ENCODE measurements at regions not wholly inside any gene's neighbourhood (a gene's known extent, or its start where the extent isn't known, plus 50 kb on each side); places are given as distances from the start of the nearest gene placed in this dataset.

DNA sequence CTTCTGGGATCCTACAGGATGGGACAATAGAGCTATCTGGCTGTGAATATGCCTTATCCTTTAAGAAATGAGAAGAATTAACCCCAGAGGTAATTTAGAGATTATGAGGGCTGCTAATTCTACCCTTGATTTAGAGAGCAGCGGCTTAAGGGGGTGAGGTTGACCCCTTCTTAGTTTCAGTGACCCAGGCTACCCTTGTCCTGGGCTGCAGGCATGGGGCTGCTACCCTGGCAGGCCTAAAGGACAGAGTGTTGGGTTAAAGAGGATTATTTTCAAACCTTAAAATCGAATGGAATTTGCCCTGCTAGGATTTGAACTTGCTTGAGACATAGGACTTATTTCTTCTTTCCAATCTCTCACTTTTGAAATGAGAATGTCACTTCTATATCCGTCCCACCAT is 1343.4 kb downstream of the HACE1 start:
- no peak for DNase-seq (ENCODE audit: low spot score)
- no peak overlapping the region for H3K27ac ChIP-seq (ENCODE audit: low read depth in 1 of 2, low read length in 2 of 2)
- H3K9me3 ChIP-seq (ENCODE audit: control insufficient read depth in 4 of 4, low read length in 3 of 4) = no peaks in the 10 kb centered on the region
- no peaks in the 10 kb centered on the region for H3K36me3 ChIP-seq (ENCODE audit: control insufficient read depth in 4 of 4, insufficient read depth in 3 of 4, low read depth in 1 of 4, low read length in 3 of 4)
- no peaks in the 10 kb centered on the region for H3K4me1 ChIP-seq (ENCODE audit: control insufficient read depth in 4 of 4, insufficient read depth in 4 of 4, low read length in 3 of 4)
- H3K9ac ChIP-seq (ENCODE audit: low read depth in 1 of 2, low read length in 2 of 2) = no peak overlapping the region
- no peak overlapping the region for H3K4me3 ChIP-seq (ENCODE audit: low read depth in 1 of 3, low read length in 3 of 3)
- H3K27me3 ChIP-seq (ENCODE audit: control insufficient read depth in 4 of 4, insufficient read depth in 4 of 4, low read length in 3 of 4) = no peaks in the 10 kb centered on the region
- 57% methylated on average over 3 of the region's 3 CpGs for WGBS
- TF ChIP-seq, protein P1, sequence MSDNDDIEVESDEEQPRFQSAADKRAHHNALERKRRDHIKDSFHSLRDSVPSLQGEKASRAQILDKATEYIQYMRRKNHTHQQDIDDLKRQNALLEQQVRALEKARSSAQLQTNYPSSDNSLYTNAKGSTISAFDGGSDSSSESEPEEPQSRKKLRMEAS (IDR thresholded peaks at IDR 0.05) = no peak
- TF ChIP-seq, protein P2, sequence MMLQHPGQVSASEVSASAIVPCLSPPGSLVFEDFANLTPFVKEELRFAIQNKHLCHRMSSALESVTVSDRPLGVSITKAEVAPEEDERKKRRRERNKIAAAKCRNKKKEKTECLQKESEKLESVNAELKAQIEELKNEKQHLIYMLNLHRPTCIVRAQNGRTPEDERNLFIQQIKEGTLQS (IDR thresholded peaks at IDR 0.05) = no peak
- TF ChIP-seq GABPA (IDR thresholded peaks at IDR 0.05 in 1 of 2, conservative IDR thresholded peaks at IDR 0.05 in 1 of 2) = no peak
- no peak for TF ChIP-seq NR2F2 (IDR thresholded peaks at IDR 0.05)
- TF ChIP-seq FOXA2 (IDR thresholded peaks at IDR 0.05) = no peak
- TF ChIP-seq REST (IDR thresholded peaks at IDR 0.05) = no peak
- TF ChIP-seq, protein P3, sequence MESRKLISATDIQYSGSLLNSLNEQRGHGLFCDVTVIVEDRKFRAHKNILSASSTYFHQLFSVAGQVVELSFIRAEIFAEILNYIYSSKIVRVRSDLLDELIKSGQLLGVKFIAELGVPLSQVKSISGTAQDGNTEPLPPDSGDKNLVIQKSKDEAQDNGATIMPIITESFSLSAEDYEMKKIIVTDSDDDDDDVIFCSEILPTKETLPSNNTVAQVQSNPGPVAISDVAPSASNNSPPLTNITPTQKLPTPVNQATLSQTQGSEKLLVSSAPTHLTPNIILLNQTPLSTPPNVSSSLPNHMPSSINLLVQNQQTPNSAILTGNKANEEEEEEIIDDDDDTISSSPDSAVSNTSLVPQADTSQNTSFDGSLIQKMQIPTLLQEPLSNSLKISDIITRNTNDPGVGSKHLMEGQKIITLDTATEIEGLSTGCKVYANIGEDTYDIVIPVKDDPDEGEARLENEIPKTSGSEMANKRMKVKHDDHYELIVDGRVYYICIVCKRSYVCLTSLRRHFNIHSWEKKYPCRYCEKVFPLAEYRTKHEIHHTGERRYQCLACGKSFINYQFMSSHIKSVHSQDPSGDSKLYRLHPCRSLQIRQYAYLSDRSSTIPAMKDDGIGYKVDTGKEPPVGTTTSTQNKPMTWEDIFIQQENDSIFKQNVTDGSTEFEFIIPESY (IDR thresholded peaks at IDR 0.05) = no peak
- TF ChIP-seq EGR1 (IDR thresholded peaks at IDR 0.05; ENCODE audit: low read depth in 2 of 2) = no peak
- TF ChIP-seq JUND (IDR thresholded peaks at IDR 0.05) = no peak
- no peak for TF ChIP-seq FOXA1 (IDR thresholded peaks at IDR 0.05)
- TF ChIP-seq YY1 (IDR thresholded peaks at IDR 0.05) = no peak
- no peak for TF ChIP-seq RAD21 (IDR thresholded peaks at IDR 0.05)
- no peak for TF ChIP-seq TAF1 (conservative IDR thresholded peaks at IDR 0.05)

GRCh38 chr6:103507052-103507451 is 1352.7 kb downstream of the HACE1 start:
- no peaks in the 10 kb centered on the region for H3K36me3 ChIP-seq (ENCODE audit: control insufficient read depth in 4 of 4, insufficient read depth in 3 of 4, low read depth in 1 of 4, low read length in 3 of 4)
- H3K27me3 ChIP-seq (ENCODE audit: control insufficient read depth in 4 of 4, insufficient read depth in 4 of 4, low read length in 3 of 4) = no peaks in the 10 kb centered on the region

More at GRCh38 chr6:103507052-103507451, 1352.7 kb downstream of the HACE1 start:
- no peak overlapping the region for H3K9ac ChIP-seq (ENCODE audit: low read depth in 1 of 2, low read length in 2 of 2)
- no peak overlapping the region for H3K27ac ChIP-seq (ENCODE audit: low read depth in 1 of 2, low read length in 2 of 2)
- H3K4me3 ChIP-seq (ENCODE audit: low read depth in 1 of 3, low read length in 3 of 3) = no peak overlapping the region
- H3K9me3 ChIP-seq (ENCODE audit: control insufficient read depth in 4 of 4, low read length in 3 of 4) = no peaks in the 10 kb centered on the region
- DNase-seq (ENCODE audit: low spot score) = no peak
- no peaks in the 10 kb centered on the region for H3K4me1 ChIP-seq (ENCODE audit: control insufficient read depth in 4 of 4, insufficient read depth in 4 of 4, low read length in 3 of 4)
- no peak for TF ChIP-seq JUND (IDR thresholded peaks at IDR 0.05)
- no peak for TF ChIP-seq SP1 (IDR thresholded peaks at IDR 0.05)
- TF ChIP-seq, protein P4, sequence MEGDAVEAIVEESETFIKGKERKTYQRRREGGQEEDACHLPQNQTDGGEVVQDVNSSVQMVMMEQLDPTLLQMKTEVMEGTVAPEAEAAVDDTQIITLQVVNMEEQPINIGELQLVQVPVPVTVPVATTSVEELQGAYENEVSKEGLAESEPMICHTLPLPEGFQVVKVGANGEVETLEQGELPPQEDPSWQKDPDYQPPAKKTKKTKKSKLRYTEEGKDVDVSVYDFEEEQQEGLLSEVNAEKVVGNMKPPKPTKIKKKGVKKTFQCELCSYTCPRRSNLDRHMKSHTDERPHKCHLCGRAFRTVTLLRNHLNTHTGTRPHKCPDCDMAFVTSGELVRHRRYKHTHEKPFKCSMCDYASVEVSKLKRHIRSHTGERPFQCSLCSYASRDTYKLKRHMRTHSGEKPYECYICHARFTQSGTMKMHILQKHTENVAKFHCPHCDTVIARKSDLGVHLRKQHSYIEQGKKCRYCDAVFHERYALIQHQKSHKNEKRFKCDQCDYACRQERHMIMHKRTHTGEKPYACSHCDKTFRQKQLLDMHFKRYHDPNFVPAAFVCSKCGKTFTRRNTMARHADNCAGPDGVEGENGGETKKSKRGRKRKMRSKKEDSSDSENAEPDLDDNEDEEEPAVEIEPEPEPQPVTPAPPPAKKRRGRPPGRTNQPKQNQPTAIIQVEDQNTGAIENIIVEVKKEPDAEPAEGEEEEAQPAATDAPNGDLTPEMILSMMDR (IDR thresholded peaks at IDR 0.05; ENCODE audit: low read depth, low read length, missing input control) = no peak
- TF ChIP-seq FOXA2 (IDR thresholded peaks at IDR 0.05) = no peak
- no peak for TF ChIP-seq YY1 (IDR thresholded peaks at IDR 0.05)
- no peak for TF ChIP-seq EGR1 (IDR thresholded peaks at IDR 0.05; ENCODE audit: low read depth in 2 of 2)
- TF ChIP-seq TAF1 (conservative IDR thresholded peaks at IDR 0.05) = no peak
- TF ChIP-seq RAD21 (IDR thresholded peaks at IDR 0.05) = no peak
- no peak for TF ChIP-seq REST (IDR thresholded peaks at IDR 0.05)

Data from liver (tissue), 8 donors.